Fibroblast of skin of abdomen (primary cell): ENCODE measurements at regions not wholly inside any gene's neighbourhood (a gene's known extent, or its start where the extent isn't known, plus 50 kb on each side); places are given as distances from the start of the nearest gene placed in this dataset.
"Not testable (repeated sequence)": the region's sequence is repeated elsewhere in the genome, so short reads cannot be mapped to it uniquely, and the experiment has no call there.

Experiments
- DNase-seq: peaks from one replicate; pipeline ENCODE4 v3.0.0-alpha.2; 2013

DNA sequence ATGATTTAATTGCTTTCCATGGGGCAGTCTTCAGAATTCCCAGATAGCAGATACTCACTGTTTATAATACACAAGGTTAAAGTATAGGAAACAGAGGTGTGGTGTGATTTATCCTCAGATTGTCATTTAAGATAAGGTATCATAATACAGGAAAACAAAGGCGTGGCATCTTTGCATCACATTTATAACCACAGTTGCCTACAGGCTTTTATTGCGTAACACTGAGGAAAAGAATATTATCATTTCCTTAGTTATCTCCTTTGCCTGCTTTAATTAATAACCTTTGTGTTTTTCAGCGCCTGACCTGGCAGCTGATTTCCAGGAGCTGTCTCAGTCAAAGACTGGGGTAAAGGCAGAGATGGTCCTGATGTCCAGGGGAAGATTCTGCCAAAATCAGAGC lies 68.8 kb downstream of the SSX7 start:
- DNase-seq: no peak

DNA sequence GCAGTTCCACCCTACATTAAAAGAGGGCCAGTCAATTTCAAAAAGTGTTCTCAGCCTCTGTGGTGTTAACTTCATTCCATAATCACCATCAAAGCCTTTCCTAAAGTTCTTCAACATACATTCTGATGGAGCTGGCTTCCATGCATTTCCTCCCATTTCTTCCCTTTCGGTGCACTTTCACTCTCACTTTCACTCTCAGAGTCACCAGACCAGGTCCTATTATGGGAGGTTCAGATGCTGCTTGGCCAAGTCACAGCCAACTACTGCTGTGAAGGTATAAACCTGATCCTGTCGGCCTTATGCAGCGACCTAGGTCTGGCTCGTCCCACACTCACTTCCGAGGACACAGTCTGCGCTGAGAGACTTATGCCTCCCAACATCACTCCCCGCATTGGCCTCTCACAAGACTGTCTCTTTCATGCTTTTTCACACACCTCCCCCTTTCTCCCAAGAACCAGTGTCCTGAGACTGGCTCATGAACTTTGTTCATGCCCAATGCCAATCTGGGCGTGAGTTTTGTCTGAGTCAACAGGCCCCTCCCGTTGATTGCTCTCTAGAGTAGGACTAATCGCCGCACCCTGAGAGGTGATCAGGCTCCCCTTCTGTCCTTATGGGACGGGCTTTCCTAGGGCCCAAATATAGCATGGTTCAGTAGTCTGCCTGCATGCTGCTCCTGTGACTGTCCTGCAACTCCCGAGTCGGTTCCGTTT lies 60.8 kb upstream of the XAGE1B start:
- DNase-seq: no peak

DNA sequence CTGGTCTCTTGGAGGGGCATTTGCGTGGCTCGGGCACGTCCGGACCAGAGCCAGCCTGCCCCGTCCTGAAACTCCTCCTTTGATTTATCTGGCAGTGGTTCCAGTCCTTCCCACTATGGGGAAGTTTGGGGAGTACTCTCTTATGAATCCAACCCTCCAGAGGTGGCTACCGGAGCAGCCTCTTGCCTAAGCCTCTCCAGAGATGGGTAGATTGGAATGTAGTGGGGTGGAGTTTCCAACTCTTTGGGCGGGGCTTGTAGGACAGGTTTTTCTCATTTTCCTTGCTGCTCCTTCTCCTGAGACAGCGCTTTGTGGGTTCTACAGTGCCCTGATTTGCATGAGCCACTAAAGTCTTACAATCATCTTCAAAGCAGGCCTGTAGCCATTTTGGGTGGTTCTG lies 60.1 kb upstream of the XAGE1B start:
- no peak for DNase-seq

DNA sequence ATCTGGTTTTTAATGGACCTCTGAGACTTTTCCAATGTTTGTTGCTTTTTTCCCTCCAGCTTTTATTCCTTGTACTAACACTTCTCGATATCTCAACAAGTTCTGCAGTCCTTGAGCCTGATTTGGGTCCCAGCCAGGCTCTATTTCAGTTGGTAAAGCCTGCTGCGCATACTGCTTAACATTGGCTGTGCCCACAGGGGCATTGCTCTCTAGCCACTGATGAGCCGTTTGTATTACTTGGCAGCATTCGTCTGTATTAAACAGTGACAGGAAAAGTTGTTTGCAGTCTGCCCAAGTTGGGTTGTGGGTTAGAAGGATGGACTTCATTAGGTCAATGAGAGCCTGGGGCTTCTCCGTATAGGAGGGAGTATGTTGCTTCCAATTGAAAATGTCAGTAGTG lies 59.6 kb upstream of the XAGE1B start:
- DNase-seq: no peak

DNA sequence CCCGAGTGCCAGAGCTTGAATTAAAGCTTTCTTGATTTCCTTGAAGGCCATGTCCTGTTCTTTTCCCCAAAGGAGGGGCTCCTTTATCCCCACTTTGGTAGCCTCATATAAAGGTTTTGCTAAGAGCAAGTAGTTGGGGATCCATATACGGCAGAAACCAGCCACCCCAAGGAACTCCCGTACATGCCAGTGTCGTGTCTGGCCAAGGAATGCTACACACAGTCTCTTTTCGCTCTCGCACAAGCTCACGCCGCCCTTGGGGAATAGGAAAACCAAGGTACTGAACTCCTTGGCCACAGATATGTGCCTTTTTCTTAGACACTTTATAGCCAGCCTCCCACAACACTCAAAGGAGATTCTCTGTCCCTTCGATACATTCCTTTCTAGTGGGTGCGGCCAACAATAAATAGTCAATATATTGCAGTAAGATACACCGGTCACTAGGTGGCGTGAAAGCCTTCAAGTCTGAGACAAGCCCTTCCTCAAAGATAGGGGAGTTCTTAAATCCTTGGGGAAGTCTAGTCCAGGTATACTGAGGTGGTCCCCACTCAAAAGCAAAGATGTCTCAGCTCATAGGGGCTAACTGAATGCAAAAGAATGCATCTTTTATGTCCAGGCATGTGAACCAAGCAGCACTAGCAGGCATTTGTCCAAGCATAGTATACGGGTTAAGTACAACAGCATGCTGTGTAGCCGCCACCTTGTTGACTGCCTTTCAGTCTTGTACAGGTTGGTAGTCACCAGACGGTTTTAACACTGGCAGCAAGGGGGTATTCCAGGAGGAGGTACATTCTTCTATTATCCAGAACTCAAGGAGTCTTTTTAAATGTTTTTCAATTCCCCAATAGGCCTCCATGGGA lies 57.8 kb upstream of the XAGE1B start:
- DNase-seq: peak; percentile 60

DNA sequence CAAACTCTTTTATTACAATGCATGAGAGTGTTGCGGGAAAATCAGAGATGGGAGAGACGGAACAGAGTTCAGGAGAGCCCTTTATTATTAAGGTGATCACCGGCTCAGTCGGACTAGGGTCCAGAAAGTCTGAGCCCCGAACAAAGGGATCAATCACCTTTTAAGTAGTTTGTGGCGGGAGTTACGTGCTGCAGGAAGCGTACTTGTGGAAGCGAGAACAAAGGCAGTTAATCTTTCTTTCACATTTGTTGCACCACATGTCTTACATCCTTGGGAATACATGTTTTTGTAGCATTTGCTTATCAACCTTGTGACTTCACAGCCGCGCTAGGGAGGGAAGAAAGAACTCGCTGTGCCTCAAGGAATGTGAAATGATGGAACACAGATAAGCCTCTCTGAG lies 51.3 kb upstream of the XAGE1B start:
- not testable (repeated sequence) for DNase-seq
